ENCODE measurements at regions not wholly inside any gene's neighbourhood (a gene's known extent, or its start where the extent isn't known, plus 50 kb on each side); places are given as distances from the start of the nearest gene placed in this dataset.

- no peak overlapping the region for H3K4me3 ChIP-seq (ENCODE audit: low read depth, low read length)
- TF ChIP-seq CTCF (conservative IDR thresholded peaks at IDR 0.05; ENCODE audit: low read depth, low read length): no peak
- DNase-seq (ENCODE audit: low read depth): no peak
Measured at GRCh38 chr18:2168022-2168421, 403.3 kb downstream of the METTL4 start.

GRCh38 chr18:2169656-2170055 lies 401.6 kb downstream of the METTL4 start:
- TF ChIP-seq CTCF (conservative IDR thresholded peaks at IDR 0.05; ENCODE audit: low read depth, low read length): no peak
- no peak overlapping the region for H3K4me3 ChIP-seq (ENCODE audit: low read depth, low read length)
- no peak for DNase-seq (ENCODE audit: low read depth)

DNA sequence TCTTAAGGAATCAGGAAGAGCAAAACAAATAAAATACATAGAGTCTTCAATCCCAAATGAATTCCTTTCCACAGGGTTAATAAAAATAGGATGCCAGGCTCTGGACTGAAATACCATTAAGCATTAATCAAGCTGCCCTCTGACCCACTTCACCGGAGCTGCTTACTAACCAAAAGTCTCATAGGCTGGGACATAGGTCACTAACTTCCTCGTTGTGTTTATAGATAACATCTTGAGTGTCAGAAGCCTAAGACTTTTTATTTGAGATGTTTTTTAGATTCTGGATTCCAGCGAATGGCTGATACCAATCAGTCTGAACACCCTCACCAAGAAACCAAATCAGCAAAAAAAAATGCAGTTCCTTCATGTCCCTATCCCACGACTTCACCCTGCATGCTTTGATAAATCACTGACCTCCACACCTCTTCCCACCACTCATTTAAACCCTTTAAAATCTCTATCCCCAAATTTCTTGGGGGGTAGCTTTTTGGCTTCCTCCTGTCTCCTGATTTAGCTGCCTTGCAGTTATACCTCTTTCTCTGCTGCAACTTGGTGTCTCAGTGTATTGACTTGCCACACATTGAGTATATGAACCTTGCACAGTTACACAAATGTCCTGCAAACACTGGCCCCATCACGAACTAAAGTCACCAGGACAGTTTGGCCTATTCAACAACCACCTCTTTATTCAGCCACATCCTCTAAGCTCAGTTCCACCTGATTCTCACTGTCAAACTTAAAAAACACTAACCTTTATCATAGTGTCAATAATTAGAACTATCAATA lies 399.3 kb downstream of the METTL4 start:
- TF ChIP-seq CTCF (conservative IDR thresholded peaks at IDR 0.05; ENCODE audit: low read depth, low read length): no peak
- DNase-seq (ENCODE audit: low read depth): no peak
- H3K4me3 ChIP-seq (ENCODE audit: low read depth, low read length): no peak overlapping the region

- no peak for TF ChIP-seq CTCF (conservative IDR thresholded peaks at IDR 0.05; ENCODE audit: low read depth, low read length)
- no peak overlapping the region for H3K4me3 ChIP-seq (ENCODE audit: low read depth, low read length)
- no peak for DNase-seq (ENCODE audit: low read depth)
Measured at GRCh38 chr18:2172881-2173280, 398.4 kb downstream of the METTL4 start.

DNA sequence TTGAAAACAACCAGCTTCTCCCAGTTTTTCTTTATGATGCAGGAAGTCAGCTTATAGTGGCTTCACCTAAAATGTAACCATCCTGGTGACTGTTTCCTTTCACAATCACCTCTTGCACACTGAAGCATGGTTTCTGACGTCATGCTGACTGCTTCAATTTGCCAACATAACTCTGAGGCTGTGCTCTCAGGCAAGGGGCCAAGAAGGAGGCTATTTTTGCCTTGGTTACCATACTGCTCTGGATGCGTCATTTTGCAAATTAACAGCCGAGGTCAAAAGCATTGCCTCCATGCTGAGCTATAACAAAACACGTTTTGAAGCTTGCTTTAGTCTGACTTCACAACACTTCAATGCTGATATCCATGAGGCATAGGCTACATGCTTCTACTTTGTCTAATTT lies 397.8 kb downstream of the METTL4 start:
- peak; percentile 99 for DNase-seq (ENCODE audit: low read depth)
- no peak for TF ChIP-seq CTCF (conservative IDR thresholded peaks at IDR 0.05; ENCODE audit: low read depth, low read length)
- H3K4me3 ChIP-seq (ENCODE audit: low read depth, low read length): no peak overlapping the region

GRCh38 chr18:2178036-2178435 lies 393.3 kb downstream of the METTL4 start:
- no peak overlapping the region for H3K4me3 ChIP-seq (ENCODE audit: low read depth, low read length)
- no peak for DNase-seq (ENCODE audit: low read depth)
- no peak for TF ChIP-seq CTCF (conservative IDR thresholded peaks at IDR 0.05; ENCODE audit: low read depth, low read length)

Data from choroid plexus epithelial cell (primary cell).